GM10266 (cell line): ENCODE measurements at regions not wholly inside any gene's neighbourhood (a gene's known extent, or its start where the extent isn't known, plus 50 kb on each side); places are given as distances from the start of the nearest gene placed in this dataset.

Experiments used
- DNase-seq: peaks from one replicate; pipeline ENCODE4 v3.0.0; 2012; ENCODE audit errors: extremely low spot score
- CTCF ChIP-seq: IDR thresholded peaks from 2 replicates; pipeline ENCODE4 v1.5.1; 2012; ENCODE audit warnings: mild to moderate bottlenecking, low read depth; ENCODE audit not compliant: control insufficient read depth, insufficient read depth; ENCODE audit errors: missing control alignments

- TF ChIP-seq CTCF: no peak
Observed at GRCh38 chr16:77539421-77540034, 104.7 kb upstream of the ADAMTS18 start.

GRCh38 chr16:77540646-77541045 is 105.8 kb upstream of the ADAMTS18 start:
- DNase-seq: no peak
- no peak for TF ChIP-seq CTCF

More at GRCh38 chr16:77539421-77540034, 104.7 kb upstream of the ADAMTS18 start:
- DNase-seq: no peak

GRCh38 chr16:77541165-77541564 is 106.3 kb upstream of the ADAMTS18 start:
- DNase-seq: no peak
- TF ChIP-seq CTCF: no peak

- TF ChIP-seq CTCF: no peak
- DNase-seq: no peak
Observed at GRCh38 chr16:77548151-77548550, 113.3 kb upstream of the ADAMTS18 start.

- DNase-seq: no peak
- no peak for TF ChIP-seq CTCF
Observed at GRCh38 chr16:77548766-77549165, 113.9 kb upstream of the ADAMTS18 start.

- no peak for TF ChIP-seq CTCF
- no peak for DNase-seq
Observed at GRCh38 chr16:77549876-77550275, 115.0 kb upstream of the ADAMTS18 start.

GRCh38 chr16:77551357-77551756 is 116.5 kb upstream of the ADAMTS18 start:
- TF ChIP-seq CTCF: no peak
- no peak for DNase-seq
